ENCODE measurements at regions not wholly inside any gene's neighbourhood (a gene's known extent, or its start where the extent isn't known, plus 50 kb on each side); places are given as distances from the start of the nearest gene placed in this dataset.
"Not testable (repeated sequence)": the region's sequence is repeated elsewhere in the genome, so short reads cannot be mapped to it uniquely, and the experiment has no call there.

DNA sequence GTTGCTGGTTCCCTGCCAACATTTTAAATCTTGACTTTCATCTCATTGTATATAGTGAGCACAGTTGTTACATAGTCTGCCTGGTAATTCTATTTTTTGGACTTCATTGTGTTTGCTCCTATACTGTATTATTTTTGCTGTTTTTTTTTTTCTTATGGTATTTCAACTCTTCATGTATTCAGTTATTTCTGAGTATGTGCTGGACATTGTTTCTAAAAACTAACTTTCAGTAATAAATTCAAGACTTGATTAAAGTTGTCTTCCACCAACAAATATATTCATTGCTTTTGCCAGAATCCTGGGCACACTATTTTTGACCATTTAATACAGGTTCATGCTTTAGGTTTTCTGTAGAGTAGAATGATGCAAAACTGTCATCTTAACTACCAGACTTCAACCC lies 698.3 kb downstream of the MAFB start:
- no peak for DNase-seq (ENCODE audit: low read depth in 2 of 2)

DNA sequence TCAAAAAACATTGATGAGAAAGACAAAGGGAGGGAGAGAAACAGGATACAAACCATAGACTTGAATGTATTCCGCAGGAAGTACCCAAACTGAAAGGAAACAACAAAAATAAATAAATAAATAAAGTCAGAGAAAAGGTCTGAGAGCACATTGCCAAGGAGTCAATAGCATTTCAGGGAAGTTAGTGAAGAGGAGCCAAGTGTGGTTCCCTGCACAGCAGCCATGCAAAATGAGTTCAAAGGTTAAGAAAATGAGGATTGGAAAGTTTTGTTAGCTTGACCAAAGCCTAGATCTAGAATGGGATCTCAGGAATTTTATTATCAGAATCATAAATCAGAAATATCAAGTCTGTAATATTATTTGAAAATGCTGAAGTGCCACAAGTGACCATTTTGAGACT lies 700.0 kb downstream of the MAFB start:
- DNase-seq (ENCODE audit: low read depth in 2 of 2) = no peak

DNA sequence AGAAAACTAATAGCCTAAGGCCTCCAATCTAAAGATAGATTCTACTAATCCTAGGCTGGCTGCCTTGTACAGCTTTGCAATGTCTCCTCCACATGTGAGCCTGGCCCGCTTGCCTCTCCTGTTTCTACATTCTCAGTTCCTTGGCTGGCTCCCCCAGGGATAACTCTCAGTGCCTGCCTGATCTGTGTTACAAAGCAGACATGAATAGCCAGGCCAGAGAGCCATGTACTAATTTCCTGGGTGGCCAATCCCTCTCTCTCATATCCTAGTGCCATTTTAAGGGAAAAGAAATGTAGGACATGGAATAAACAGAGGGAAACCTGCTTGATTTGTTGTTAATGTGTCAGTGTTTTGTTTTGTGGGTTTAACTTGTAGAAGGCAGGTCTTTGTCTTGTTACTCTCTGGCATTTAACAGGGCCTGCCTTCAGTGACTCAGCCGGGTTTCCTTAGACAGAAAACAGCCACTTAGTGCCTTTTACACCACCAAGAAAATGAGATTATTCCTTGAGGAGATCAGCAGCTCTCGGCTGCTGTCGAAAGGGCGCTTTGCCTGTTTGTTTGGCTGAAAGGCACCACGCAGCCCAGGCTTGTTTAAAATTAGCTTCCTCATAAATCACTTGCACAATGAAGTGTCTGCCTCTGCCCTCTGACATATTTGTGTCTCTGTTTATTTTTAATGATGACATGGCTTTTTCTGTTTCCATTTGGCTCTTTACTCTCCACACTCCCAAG lies 702.7 kb downstream of the MAFB start:
- DNase-seq (ENCODE audit: low read depth in 2 of 2) = no peak

DNA sequence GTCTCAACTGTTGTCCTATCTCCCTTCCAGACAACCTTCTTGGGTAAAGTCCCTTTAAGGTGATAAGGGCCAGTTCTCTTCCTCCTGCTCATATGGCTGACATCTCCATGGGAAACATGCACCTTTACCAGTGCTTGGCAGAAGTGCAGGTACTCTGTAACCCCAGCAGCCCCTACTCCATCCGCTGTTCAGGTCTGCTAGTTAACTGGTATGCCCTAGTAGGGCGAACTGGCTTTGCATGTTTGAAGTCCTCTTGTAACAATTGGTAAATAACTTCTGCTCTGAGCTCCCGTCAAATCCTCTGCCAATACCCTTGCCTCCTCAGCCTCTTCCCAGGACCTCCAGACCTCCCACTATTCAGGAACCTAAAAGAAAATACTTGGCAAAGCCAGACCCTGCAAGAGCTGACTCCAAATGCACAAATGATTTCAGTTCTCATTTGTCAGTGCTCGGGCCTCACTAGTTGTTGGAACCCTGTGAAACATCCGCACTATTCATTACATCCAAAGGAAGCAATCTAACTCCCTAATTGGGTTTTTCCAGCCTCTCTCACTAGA lies 703.7 kb downstream of the MAFB start:
- no peak for DNase-seq (ENCODE audit: low read depth in 2 of 2)

DNA sequence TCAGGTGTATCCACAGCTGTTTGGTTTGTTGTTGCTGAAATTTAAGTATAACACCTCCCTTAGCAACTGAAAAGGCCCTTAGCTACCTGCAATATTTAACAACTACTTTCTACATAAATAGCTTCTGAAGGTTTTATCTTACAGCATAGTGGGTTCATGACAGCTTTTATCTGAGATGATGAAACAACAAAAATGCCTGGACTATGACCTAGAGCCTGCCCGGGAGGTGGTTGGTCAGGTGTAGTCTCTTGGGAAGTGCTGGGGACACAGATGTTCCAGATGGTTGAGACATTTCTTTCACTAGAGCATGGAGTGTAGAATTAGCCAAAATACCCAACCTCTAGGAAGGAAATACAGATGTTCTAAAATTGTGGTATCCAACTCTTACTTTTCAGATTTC lies 705.4 kb downstream of the MAFB start:
- DNase-seq (ENCODE audit: low read depth in 2 of 2) = no peak

DNA sequence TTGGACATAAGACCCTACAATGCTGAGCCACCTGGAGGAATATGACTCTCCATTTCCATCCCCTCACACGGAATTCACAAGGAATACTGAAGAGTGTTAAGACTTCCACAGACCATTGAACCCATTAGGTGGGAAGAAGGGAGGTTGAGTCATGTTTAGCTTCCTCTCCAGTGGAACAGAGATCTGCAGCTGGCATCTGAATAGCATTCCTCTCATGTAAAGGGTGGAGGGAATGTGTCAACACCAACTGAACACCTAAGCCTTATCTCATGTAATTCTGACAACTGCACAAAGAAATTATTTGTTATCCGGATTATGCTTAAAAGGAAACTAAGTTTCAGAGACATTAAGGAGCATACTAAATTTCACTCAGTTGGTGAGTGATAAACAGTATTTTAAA lies 705.9 kb downstream of the MAFB start:
- no peak for DNase-seq (ENCODE audit: low read depth in 2 of 2)

DNA sequence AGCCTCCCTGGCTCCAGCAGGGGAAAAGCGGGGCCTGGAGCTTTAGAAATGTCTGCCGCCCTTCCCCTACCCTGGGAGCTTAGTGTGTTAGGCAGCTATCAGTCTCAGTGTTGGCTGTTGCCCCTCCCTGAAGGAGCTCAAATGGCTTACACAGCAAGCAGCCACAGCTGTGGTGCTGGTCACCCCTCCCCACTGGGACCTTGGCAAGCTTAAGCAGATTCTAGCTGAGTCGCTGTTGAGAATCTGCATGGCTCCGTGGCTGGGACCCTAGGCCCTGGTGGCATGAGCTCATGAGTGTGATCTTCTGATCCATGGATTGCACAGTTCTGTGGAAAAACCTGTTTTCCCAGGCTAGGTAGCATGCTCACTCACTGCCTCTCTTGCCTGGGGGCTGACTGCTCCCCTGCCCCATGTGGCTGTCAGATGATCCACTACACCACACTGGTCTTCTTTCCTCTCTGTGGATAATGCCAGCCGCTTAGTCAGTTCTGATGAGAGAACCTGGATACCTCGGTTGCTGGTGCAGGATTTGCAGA lies 714.0 kb downstream of the MAFB start:
- DNase-seq (ENCODE audit: low read depth in 2 of 2) = no peak

DNA sequence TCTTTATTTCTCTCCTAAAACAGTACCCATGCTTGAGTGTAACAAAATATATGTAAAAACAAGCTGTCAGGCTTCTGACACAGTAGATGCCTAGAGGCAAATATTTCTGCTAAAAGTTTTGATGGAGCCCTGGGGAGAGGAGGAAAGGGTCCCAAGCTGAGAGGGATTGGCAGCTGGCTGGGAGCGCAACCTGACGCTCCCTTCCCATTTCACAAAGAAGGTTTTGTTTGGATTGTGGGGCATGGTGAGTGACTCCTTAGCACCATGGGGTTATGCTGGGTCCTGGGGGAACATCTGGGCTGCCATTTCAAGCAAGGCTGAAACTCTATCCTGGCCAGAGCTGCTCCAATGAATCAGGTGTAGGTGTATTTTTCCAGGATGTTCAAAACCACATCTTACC lies 720.5 kb downstream of the MAFB start:
- DNase-seq (ENCODE audit: low read depth in 2 of 2) = no peak

DNA sequence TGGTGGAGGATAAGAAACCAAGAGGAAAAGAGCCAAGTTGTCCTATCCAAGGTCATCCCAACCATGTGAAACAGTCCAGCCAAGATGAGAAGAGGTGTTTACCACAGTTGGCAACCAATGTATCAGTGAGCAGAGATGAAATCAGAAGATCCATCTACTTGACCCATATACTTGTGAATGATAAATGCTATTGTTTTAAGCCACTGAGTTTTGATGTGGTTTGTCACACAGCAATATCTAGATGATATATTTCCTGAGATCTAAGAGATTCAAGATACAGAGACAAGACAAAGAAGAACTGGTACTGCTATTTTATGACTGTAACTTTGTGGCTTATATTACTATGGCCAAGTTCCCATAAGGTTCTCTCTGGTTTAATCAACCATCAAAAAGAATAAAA lies 721.2 kb downstream of the MAFB start:
- no peak for DNase-seq (ENCODE audit: low read depth in 2 of 2)

DNA sequence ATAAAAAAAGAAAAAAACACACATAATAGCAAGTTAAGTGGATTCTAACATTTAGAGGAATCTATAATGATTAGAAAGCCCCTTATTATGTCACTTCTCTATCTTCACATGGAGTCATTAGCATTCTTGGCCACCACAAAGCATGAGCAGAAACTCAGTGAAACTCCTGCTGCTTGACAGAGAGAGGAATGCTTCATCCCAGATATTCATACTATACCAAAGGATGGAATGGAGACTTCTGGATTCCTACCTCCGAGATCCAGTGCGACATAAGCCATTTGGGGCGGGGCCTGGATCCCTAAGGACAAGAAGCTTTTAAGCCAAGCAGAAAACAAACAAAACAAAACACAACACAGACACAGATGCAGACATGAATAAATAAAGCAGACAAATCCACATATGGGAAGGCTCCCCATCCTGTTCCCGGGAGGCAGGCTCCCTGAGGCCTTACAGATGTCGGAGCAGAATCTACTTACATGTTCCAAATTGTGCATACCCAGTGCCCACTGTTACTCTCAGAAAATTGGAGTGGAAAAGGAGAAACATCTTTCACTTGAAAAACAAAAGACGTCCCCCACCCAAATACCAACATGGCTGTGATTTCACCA lies 727.3 kb downstream of the MAFB start:
- no peak for DNase-seq (ENCODE audit: low read depth in 2 of 2)

DNA sequence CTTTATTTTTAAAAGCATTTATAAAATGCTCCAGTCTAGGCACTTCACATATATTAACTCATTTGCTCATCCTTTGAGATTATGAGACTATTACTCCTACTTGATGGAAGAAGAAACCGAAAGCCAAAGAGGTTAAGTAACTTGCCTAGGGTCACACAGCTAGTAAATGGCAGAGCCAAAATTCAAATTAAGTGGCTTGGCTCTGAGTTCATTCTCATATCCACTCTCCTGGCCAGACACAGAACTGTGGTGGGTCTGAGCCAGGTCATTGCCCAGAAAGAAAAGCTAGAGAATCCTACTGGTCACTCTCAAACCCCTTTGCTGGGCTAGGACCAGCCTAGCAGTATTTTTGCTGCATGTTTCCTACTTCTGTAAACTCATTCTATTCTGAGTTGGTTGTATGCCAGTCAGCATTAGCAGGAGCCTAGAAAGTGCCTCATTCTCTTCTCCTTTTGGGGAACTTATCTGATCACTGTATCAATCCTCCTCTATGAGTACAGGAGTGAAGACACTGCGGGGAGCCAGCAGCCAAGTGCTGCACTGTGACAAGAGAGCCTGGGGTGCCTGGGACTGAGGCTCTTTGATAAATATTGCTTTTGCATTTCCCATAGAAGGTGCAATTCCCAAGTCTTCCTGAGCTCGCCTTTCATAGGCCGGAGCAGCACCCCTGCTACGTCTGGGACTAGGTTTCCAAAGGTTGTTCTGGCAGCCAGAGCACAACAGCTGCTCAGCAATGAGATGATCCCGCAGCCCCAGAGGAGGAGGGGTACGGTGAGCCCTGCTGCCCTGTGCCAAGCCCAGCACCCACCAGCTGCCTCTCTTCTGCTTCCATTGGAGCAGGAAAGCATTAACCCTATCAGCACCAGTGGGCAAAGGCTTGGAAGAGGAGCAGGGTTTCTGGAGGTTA lies 728.3 kb downstream of the MAFB start:
- no peak for DNase-seq (ENCODE audit: low read depth in 2 of 2)

DNA sequence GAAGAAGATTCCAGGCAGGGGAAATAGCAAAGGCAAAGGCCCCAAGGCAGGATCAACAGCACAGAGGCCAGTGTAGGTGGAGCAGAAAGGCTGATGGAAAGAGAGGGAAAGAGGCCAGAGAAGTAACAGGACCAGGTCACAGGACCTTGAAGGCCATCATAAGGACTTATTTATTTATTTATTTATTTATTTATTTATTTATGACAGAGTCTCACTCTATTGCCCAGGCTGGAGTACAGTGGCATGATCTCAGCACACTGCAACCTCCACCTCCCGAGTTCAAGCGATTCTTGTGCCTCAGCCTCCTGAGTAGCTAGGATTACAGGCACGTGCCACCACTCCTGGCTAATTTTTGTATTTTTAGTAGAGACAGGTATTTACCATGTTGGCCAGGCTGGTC lies 731.1 kb downstream of the MAFB start:
- not testable (repeated sequence) for DNase-seq (ENCODE audit: low read depth in 2 of 2)

DNA sequence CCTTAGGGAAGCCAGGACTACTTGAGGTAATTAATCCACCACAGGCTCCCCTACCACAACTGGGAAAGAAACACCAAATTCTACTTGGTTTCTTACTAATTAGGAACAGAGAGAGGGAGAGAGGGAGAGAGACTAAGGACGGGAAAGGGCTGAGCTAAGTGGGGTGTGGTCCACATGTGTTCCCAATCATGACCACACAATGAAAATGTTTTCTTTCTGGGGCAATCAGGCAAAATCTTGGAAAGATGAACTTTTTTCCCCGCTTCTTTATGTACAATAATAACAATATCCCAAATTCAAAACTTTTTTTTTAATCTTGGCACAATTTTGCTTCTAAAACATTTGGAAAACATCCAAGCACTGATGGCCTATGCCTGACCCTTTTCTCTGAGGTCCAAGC lies 734.4 kb downstream of the MAFB start:
- DNase-seq (ENCODE audit: low read depth in 2 of 2) = no peak

DNA sequence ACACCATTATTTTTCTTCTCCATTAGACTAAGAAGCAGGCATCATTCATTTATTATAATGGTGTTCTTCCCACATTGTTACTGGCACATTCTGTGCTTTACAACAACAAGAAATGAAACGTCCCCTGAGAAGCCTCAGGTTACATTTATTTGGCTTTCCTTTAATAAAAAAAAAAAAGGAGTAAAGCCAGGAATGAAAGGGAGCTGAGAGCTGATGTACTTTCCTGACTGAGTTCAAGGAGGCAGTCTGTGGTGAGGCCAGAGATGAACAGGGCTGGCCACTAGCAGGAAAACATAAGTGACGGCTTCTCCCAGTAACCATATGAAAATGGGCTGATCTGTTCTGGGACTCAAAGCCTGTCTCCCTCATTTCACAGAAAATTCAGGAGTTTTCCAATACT lies 742.1 kb downstream of the MAFB start:
- DNase-seq (ENCODE audit: low read depth in 2 of 2) = no peak

DNA sequence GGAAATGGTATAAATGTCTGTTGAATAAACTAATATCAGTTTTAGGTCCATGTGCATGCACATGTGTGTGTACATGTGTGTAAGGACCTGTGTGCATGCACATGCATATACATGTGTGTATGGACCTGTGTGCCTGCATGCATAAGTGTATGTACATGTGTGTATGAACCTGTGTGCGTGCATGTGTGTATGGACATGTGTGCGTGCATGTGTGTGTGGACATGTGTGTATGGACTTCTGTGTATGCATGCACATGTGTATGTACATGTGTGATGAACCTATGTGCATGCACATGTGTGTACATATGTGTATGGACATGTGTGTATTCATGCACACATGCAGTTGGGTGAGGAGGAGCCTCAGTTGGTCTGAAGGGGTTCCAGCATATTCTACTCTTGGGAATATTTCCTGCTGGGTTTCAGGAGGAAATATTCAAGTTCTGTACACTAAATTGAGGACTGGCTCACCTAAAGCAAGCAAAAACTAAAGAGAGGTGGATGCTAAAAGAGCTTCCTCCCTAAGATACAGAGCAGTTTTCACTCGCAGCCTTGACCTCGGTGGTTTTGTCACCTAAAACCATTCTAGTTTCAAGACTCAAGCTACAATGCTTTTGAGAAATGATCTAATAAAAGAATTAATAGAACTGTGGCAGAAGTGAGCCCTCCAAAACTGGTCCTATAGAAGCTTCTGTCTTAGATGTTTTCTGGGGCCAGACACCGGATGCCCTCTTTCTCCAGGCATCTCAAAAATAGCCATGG lies 742.8 kb downstream of the MAFB start:
- no peak for DNase-seq (ENCODE audit: low read depth in 2 of 2)

DNA sequence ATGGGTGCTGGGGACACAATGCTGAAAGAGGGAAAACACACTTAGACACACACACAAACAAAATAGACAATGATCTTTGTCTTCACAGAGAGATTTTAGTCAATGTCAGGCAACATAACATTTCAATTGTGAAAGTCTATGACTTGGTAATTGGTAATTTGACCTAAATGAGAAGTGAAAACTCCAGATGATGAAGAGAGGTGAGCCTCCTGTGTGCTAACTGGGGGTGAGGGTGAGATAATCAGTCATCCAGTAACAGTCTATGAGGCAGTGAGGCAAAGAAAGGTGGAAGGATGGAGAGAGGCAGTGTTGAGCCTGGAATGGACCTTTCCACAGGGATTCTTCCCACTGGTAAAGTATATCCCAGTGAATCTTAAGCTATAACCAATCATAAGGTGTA lies 744.2 kb downstream of the MAFB start:
- DNase-seq (ENCODE audit: low read depth in 2 of 2) = no peak

DNA sequence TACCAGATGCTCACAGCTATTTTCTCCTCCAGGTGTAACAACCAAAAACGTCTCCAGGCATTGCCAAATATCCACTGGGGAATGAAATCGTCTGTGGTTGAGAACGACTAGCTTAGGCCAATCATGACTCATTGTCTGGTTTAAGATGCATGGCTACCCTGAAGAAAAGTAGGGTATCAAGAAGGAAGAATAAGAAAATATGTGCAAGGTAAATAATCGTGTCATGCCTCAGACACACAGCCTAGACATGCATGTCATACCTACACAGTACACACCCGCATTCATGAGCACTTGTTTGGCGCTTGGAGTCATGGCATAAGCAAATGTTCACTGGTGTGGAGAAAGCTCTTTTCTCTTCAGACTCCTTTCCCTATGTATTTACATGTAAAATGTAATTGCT lies 745.7 kb downstream of the MAFB start:
- DNase-seq (ENCODE audit: low read depth in 2 of 2) = no peak

DNA sequence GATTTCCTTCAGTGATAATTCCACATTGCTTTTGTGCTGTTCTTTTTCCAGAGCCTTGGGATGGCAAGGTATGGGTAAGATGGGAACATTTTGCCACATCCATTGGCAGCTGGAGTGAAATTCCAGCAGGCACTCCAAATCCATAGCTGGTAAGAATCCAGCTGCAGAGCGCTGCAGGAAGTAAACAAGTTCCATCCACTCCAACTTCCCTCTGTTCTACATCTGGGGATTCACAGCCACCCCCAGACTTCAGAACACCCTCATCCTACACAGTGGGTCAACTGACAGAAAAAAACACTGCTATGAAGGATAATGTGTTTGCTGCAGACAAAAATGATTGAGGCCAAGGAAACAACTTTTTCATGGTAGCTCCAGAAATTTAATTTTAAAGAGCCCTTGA lies 747.8 kb downstream of the MAFB start:
- no peak for DNase-seq (ENCODE audit: low read depth in 2 of 2)

DNA sequence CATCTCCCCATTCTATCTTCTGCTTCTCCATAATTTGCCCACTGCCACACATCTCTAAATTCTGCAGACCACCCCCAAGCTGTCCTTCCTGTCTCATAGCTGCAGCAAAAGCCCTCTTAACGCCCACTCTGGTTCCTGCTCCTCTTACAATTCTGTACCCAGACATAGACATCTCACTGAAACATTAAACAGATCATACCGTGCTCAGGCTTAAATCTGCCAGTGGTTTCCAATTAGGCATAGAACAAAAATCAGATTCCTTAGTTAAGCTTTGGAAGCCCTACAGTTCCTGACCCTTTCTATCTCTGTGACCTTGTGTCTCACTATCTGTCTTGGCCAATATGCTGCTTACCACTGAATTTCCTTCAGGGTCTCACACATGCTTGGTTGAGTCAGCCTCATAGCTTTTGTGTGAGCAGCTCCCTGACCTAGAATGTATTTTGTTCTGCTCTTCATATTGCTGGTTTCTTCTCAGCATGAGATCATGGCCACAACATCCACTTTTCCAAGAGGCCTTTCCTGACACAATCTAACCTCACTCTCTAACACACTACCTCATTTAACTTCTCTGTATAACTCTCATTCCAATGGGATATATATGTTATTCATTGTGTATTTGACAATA lies 749.7 kb downstream of the MAFB start:
- no peak for DNase-seq (ENCODE audit: low read depth in 2 of 2)

DNA sequence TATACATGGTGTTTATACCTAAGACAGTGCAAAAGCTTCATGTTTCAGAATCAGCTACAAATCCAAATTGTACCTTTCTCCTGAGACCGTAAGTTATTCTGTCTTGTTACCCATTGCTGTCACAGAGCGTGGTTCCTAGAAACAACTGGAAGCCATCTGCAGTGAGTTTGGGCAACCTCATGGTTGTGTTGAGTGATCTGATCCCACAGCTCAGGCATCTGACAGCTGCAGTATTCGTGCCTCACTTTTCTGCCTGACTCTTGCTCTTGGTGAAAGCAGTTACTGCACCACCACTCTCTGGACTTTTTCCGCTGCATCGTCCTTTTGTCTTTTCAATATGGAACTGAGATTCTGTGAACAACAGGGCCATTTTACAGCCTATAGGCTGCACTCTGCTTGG lies 752.6 kb downstream of the MAFB start:
- no peak for DNase-seq (ENCODE audit: low read depth in 2 of 2)

DNA sequence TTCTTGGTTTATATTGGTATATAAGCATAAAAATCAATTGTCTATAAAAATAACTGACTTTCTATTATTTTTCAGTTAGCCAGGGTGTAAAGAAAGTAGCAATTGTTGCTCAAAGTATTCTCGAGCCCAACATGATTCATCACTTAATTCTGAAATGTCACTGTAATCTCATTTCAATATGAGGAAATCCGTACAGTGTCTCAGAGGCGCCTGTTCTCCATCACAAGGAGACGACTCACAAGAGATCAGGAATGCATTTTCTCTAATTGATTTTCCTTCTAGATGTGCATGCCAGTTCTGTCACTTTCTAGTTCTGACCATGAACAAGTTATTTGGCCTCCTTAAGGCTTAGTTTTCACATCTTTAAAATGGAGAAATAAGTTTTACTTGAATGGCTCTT lies 753.1 kb downstream of the MAFB start:
- DNase-seq (ENCODE audit: low read depth in 2 of 2) = no peak

Measured in stimulated activated CD4-positive, alpha-beta T cell treated with anti-CD3 and anti-CD28 coated beads, Interleukin-1b, Interleukin-23, amount 100 ng/mL, for 4 hours (primary cell).